ENCODE measurements at regions not wholly inside any gene's neighbourhood (a gene's known extent, or its start where the extent isn't known, plus 50 kb on each side); places are given as distances from the start of the nearest gene placed in this dataset.
"Not testable (repeated sequence)": the region's sequence is repeated elsewhere in the genome, so short reads cannot be mapped to it uniquely, and the experiment has no call there.

GRCh38 chr12:56872366-56872765 is 61.8 kb downstream of the SDR9C7 start:
- no peak for DNase-seq

GRCh38 chr12:56867216-56867615 is 67.0 kb downstream of the SDR9C7 start:
- DNase-seq, result no peak

GRCh38 chr12:56866493-56866892 is 67.7 kb downstream of the SDR9C7 start:
- no peak for DNase-seq

- no peak for DNase-seq
Observed at GRCh38 chr12:56864318-56864717, 69.9 kb downstream of the SDR9C7 start.

DNA sequence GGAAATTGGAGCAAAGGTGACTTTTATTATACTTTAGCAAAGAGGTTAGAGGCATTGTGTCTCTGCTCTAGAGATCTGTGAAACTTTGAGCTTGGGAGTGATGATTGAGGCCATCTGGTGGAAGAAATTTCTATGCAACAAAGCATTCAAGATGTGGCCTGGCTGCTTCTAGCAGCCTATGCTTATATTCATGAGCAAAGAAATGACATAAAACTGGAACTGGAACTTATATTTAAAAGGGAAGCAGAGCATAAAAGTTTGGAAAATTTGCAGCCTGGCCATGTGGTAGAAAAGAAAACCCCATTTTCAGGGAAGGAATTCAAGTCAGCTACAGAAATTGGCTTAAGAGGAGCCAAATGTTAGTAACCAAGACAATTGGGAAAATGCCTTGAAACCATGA is 70.4 kb downstream of the SDR9C7 start:
- no peak for DNase-seq

DNA sequence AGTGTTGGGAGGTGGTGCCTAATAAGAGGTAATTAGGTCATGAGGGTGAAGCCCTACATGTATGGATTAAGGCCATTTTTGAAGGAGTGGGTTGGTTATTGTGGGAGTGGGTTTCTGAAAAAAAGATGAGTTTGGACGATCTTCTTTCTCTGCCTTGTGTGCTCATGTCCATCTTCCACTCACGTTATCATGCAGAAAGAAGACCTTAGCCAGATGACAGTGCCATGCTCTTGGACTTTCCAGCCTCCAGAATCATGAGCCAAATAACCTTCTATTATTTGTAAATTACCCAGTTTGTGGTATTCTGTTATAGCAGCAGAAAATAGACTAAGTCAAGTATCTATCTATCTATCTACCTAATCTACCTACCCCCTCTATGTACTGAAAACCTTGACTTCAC is 71.9 kb downstream of the SDR9C7 start:
- no peak for DNase-seq

GRCh38 chr12:56853392-56853978 is 80.7 kb downstream of the SDR9C7 start:
- not testable (repeated sequence) for DNase-seq

DNA sequence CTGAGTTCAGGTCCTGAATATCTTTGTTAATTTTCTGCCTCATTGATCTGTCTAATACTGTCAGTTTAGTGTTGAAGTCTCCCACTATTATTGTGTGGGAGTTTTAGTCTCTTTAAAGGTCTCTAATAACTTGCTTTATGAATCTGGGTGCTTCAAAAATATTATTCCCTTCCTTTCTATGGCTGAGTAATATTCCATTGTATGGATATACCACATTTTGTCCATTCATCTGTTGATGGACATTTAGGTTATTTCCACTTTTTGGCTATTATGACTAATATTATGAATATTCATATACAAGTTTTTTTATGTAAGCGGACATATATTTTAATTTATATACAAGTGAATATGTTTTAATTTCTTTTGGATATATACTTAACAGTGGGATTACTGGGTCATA is 82.7 kb downstream of the SDR9C7 start:
- no peak for DNase-seq

DNA sequence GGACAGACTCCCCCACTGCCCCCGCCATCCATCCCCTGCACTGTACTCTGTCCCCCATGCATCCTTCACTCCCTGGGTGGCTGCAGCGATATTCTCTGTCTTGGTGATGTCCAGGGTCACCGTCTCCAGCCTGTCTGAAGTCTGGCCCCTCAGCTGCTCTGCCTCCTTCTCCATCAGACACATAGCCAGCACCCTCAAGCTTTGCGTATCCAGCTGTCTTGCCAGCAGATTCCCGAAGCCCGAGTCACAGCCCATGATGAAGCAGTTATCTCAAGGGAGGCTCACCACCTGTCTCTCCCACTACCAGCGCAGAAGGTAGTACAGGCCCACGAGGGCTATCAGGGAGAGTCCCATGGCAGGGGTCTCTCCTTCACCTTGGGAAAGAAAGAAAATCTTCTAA is 77.8 kb downstream of the HSD17B6 start:
- no peak for DNase-seq

- DNase-seq, result peak; percentile 75 to 88 (median 83)
Observed at GRCh38 chr12:56839915-56840325, 76.8 kb downstream of the HSD17B6 start.

- DNase-seq, result no peak
Observed at GRCh38 chr12:56839489-56839848, 76.3 kb downstream of the HSD17B6 start.

DNA sequence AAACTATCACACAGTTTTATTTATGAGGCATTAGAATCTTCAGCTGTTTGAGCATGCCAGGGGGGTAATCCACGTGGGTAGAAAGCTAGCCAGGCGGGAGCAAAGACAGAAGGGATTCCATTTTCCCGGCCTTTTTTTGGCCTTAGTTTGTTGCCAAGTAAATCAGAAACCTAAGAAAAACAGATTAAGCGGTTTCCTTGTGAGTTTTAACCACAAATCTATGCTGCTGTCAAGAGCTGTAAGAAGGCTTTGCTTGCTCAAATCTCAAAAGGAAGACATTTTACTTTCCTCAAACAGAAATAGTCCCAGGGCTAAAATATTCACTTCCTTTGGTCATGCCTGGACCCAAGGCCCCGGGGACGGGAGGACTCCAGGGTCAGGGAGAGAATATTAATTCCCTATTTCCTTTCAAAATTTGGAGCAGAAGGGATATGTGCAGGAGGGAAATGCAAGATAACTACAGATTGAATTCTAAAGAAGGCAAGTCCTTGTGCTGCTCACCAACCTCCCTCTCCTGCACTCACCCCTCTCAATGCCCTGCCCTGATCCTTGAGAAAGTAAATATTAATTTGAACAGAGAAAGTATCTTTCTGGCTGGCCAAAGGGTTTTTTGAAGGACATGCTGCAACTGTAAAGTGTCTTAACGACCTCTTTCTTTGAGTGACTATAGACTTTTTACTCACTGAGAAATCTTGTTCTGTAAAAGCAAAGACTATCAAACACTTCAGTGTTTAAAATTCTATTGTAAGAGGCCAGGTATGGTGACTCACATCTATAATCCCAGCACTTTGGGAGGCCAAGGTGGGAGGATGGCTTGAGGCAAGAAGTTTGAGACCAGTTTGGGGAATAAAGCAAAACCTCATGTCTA is 75.7 kb downstream of the HSD17B6 start:
- DNase-seq, result no peak
